OCI-LY3 (cell line): ENCODE measurements at regions not wholly inside any gene's neighbourhood (a gene's known extent, or its start where the extent isn't known, plus 50 kb on each side); places are given as distances from the start of the nearest gene placed in this dataset.

Experiments
- CTCF ChIP-seq: fragments of 200-600, 300-600 bp; sonication (generic); IDR thresholded peaks from 2 replicates; pipeline ENCODE4 v1.5.1; 2014; ENCODE audit warnings: antibody characterized with exemption, low read length, low read depth
- EZH2phosphoT487 ChIP-seq: fragments of 200-600 bp; shearing (Covaris generic); IDR thresholded peaks from 2 replicates; pipeline ENCODE4 v1.6.1; 2018; ENCODE audit warnings: antibody characterized with exemption, mixed run types, low read depth

- TF ChIP-seq EZH2phosphoT487 (no peak), CTCF (no peak)
These were observed 156.1 kb upstream of the HNRNPA3 start for GRCh38 chr2:177056481-177056929.
